Femur (tissue), 1 donor: ENCODE measurements at regions not wholly inside any gene's neighbourhood (a gene's known extent, or its start where the extent isn't known, plus 50 kb on each side); places are given as distances from the start of the nearest gene placed in this dataset.

Experiments
- DNase-seq: peaks from one replicate; pipeline ENCODE4 v3.0.0-alpha.2; 2017

DNA sequence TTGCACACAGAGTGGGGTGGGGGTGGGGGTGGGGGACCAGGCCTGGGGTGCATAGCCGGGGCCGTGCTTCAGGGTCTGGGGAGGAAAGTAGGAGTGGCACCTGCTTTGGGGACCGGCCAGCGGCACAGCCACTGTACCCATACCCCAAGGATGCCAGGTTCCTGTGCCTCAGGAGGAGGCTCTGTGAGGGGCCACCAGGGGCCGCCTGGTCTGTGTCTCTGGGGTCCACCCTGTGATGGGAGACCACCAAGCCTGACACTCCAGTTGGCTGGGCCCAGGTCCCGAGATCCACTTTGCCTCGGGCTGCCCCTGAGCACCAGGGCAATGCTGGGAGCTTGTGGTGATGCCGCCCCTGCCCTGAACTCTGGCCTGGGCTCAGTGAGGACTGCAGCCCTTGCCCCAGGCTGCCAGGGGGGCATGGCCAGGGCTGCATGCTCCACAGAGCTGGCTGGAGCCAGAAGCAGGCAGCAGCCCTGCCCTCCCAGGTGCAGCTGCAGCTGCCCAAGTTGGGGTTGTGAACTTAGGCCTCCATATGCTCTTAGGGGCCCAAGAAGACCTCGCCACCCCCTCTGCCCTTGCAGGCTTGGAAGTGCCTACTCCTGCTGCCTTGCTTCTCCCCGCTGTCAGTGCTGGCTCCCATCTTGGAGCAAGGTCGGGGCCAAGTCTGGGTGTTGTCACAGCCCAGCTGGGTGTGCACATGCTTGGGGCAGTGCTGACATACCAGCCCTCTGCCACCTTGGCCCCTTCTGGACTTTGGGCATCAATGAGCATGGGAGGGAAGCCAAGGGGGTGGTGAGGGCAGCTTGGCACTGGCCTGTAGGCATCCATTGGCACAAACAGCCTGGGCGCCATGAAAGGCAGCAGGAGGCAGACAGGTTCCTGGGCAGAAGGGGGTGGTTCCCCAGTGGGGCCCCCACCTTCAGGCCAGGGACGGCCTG is 123.3 kb upstream of the THY1 start:
- DNase-seq: no peak

DNA sequence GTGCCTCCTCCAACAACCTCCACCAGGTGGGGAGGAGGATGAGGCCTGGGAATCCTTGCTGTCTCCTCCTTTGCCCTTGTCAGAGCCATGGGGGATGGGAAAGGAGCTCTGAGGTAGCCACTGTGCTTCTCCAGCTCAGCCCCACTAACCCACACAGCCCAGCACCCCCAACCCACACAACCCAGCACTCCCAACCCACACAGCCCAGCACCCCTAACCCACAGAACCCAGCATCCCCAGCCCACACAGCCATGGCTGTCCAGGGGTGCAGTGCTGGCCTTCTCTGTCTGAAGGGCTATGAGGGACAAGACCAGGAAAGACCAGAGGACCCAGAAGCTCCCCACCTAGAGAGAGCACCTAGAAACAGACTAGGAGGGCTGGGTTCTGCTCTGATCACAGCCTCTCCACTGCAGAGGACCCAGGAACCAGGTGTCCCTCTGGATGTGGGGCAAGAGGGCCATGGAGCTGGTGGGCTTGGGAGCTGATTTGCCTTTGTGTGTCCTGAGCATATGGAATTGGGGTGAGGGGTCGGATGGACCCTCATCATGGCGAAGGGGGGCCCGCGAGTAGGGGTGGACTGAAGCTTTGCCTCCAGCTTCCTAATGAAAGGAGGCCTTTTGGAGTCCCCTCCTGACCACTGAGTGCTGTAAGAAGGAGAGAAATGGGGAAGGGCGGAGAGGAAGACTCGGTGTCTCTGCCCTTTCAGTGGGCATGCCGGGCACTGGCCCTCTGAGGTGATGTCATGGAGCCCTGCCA is 117.6 kb upstream of the THY1 start:
- DNase-seq: no peak

DNA sequence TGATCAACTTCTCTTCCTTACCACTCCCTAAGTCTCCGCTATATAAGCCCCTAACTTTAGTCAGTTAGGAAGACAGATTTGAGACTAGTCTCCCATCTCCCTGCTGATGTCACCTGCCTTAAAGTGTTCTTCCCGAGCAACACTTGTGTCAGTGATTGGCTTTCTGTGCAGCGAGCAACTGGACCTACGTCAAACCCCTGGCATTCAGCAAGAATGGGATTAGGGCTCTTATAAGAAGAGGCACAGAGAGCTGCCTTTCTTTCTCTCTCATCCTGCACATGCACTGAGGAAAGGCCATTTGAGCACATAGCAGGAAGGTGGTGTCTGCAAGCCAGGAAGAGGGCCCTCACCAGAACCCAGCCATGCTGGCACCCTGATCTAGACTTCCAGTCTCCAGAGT is 116.6 kb upstream of the THY1 start:
- no peak for DNase-seq

DNA sequence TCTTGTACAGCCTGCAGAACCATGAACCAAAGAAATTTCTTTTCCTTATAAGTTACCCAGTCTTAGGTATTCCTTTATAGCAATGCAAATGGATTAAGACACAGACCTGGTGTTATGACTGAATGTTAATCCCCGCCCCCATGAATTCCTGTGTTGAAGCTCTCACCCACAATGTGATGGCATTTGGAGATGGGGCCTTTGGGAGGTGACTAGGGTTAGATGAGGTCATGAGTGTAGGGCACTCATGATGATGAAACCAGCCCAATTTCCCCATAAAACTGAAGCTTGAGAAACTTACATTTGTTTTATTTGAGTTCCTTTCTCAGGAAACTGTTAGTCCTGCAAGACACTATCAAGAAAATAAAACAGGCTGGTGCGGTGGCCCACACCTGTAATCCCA is 115.8 kb upstream of the THY1 start:
- no peak for DNase-seq

DNA sequence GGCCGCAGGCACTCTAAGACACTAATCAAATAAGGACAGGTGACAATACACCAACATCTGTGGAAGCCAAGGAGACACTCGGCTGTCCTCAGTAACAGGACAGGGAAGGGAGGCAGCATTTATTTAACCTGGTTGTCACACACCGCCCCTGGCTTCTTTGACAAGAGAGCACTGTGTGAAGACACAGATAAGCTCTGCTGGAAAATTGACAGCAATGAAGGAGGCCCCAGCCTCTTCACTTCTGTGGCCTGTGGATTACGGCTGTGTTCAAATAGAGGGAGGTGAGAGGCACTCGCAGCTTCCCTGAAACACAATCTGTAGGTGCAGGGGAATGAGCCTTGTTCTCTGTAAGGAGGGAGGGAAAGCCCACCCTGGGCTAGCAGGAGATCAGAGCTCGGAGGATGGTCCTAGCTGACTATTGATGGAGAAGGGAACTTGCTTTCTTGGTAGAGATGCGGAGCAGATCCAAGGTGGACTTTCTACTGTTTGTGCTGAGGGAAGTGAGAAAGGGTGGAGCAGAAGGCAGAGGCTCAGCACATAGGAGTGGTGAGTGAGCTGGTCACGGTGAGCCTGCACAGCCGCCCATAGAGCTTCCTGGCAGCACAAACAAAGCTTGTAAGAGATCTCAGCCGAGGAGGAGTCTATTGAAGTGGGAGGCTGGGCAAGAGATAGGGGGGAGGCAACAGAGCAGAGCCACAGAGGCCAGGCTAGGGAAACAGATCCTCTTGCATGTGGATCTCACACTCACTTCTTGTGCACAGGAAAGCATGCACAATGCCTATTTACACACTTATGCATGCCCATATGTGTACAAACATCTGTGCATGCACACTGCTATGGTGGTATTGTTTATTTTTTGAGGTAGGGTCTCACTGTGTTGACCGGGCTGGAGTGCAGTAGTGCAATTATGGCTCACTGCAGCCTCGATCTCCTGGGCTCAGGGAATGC is 114.6 kb upstream of the THY1 start:
- no peak for DNase-seq

DNA sequence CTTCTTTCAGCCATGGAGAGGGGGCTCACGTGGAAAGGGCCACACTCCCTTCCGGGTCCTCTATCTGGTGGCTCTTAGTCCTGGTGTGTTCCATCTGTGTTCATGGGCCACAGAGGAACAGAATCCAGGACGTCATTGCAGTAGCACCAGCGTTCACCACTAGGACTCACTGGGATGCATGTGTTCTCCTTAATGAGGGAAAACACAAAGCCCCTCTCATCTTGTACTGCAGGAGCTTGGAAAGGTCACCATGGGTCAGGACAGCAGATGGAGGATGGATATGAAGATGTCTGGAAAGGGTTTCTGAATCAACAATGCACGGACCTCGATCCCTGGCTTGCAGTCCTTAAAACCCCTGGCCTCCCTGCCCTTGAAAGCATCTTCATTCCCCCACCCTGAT is 113.8 kb upstream of the THY1 start:
- DNase-seq: no peak

DNA sequence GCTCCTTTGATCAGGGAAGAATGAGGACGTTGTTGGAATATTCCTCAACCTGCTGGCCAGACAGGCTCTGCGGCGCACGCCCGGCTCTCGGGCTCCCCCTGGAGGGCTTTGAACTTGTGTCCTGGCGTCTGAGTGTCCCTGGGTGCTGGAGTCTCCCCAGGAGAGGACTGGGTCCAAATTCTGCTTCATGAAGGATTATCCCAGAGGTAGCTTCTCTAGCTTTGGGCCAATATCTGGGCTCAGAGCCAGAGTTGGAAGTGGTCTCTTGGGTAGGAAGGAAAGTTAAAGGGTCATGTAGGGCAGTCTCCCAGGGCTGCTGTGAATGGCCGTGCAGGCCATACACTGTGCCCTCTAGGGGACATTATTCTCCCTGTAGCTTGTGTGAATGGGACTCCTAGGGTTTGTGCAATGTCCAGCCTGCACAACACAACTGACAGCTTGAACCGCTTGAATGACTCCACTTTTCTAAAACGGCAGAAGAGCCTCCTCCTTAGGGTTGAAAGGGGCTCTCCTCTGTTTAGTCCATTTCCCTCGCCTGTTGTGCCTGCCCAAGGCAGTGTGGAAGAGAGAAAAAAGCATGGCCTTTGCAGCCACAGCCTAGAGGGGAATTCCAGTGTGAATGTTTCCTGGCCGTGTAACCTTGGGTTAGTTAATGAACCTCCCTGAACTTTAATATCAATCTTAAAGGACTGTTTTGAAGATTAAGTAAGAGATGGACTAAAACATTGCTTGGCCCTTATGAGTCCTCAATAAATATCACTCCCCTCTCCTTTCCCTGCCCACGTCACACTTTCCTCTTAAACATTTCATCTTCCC is 111.2 kb upstream of the THY1 start:
- DNase-seq: peak; percentile 59

DNA sequence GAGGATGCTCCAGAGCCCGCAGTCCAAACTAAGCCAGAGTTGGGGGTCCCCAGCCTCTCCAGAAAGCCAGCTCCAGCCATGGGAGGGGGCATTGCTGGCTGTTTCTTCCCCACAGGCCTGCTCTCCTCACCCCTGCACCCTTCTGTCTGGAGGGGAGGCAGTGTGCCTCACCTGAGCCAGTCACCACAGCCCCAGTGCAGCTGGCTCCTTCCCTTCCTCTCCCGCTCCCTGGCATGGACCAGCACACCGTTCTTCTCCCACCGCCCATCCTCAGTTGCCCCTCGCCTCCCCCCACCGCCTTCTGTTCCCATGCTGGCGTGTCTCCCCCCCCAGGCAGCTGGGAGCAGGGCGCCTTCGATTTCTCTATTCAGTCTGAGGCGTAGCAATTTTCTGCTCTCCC is 110.5 kb upstream of the THY1 start:
- no peak for DNase-seq

DNA sequence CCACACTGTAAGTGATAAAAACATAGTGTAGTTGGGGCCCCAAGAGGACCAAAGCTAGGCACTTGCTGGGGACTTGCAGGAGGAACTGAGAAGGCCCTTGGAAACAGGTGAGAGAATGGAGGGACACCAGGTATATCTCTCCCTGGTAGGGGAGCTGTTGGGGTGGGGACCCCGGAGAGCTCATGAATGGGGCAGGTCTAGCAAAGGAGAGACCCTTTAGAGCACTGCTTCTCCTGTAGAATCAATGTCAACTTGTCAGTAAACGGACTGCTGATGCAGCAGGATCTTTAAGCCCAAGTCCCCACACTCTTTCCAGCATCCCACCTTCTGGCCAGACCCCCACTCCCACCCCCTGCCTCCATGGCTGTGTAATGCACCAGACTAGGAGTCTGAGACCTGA is 109.6 kb upstream of the THY1 start:
- DNase-seq: no peak

DNA sequence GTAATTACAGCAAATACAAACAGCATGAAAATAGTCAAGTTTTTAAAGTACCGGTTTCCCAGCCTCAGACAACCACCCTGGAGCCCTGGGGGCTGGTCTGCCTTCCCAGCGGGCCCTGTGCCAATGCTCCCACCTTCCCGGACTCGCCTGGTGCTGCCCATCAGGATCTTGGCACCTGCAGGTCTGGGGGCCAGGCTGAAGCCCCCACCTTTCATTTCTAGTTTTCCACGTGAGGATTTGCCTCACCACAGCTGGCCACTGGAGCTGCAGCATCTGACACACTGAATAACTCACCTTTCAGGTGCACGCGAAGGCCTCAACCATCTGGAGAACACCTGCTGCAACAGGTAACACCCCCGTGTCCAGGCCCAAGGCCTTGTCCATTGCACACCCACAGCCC is 108.7 kb upstream of the THY1 start:
- no peak for DNase-seq

DNA sequence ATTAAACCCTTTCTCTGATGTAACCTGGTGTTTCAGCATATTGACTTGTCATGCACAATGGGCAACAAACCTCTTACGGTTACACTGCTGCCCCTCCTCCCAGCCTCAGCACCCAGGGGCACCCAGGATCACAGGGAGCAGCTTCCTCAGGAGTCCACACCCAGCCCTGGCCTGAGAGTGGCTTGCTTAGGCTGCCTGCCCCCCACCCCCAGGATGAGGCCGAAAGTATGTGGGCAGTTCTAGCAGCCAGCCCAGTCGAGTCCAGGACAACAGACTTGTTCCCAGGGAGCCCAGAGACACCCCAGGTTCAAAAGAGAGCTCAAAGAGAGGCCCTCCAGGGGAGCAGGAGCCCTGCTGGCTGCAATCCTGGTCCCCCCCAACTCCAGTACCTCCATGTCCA is 108.1 kb upstream of the THY1 start:
- DNase-seq: no peak

DNA sequence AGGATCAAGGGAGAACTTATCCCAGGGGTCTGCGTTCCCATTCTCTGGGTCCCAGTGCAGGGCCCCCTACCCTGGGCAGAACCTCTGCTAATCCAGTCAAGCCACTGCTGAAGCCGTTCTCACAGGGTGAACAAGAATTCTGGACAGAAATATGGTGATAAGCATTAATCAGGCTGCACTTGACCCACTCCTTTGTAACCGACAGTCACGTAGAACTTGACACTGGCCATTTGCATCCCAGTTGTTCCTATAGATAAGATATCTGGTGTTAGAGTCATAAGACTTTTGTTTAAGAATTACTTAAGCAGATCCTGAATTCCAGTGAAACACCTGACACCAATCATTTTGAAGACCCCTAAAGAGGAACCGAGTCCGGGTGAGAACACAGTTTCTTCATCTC is 107.5 kb upstream of the THY1 start:
- no peak for DNase-seq

DNA sequence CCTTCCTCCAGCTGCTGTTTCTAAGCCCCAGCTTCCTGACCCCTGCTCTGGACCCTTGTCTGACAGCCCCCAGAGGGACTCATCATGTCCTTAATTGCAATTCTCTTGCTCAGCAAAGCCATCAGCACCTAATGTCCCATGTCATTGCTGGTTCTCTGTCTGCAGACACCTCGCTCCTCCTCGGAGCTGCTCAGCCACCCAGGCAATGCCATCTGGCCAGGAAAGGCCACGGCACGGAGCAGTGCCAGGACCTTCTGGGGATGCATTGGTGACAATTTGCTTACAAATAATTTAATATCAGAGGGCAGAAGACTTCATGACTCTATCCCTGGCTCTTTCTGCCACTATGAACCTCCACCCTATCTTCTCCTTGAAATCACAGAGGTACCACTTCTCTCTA is 107.0 kb upstream of the THY1 start:
- DNase-seq: no peak

DNA sequence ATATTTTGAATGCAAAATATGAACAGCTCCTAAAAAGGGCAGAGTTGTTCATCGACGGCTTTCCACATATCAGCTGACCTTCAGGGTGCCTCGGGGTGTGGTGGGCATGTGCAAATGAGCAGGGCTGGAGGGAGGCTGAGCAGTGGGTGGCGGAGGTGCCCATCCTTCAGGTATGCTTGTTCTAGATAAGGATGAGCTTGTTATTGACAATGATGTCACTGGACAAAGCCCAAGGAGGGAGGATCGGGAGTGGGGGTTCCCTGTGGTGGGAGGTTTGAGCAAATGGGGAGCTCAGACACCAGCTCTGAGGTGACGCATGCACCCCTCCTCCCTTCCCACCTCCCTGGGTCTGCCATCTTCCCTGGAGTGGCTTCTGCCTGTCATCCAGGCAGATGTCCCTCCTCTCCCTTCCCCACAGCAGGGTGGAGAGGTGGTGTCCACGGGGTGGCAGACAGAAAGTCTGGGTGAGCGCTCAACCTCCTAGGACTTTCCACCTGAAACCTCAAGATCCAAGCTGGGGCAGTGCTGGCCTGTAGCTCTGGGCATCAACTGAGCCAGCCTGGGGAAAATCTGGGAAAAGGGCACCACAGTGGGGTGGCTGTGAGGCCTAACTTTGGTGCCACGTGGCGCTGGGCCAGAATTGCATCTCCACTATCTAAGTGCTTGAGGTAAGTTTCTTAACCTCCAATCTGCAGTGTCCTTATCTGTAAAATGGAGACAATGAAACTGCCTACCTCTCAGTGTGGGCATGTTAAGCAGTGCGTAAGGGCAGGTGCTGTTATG is 106.3 kb upstream of the THY1 start:
- no peak for DNase-seq

DNA sequence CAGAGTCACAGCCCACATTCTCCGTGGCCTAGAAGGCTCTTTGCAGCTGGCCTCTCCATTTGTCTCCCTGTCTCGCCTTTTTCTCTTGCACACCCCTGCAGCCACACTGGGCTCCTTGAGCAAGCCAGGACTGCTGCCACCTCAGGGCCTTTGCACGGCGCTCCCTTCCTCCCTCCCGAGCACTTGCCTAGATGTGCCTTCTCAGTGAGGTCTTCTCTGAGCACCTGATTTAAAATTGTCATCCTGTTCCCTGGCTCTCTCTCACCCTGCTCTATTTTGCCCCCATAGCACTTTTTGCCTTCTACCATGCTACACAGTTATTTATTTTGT is 102.9 kb upstream of the THY1 start:
- no peak for DNase-seq

DNA sequence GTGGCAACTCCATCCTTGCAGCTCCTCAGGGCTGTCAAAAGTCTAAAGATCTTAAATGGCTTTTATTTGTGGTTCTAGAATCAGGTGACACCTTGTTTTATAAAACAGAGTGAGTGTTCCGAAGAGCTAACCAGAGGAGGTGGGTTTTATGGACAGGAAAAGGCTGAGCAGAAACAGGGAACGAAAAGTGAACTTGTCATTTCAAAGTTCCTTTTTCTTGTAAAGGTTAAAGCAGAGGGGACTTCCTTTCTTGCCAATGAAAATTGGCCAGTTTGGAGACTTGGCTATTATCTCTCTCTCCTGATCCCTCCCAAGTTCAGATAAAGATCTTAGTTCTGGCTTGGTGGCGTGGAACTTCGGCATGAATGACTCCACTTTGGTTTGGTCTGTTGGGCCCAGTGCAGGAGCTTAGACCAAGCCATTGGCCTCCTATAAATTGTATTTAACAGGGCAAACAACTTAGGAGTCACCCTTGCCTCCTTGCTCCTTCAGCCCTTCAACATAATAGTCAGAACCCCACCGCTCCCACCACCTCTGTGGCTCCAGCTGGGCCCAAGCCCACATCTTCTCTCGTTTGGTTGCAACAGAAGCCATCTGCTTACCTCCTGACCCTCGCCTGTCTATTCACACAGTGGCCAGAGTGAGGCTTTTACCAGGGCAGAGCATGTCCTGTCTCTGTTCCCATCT is 102.4 kb upstream of the THY1 start:
- DNase-seq: no peak

DNA sequence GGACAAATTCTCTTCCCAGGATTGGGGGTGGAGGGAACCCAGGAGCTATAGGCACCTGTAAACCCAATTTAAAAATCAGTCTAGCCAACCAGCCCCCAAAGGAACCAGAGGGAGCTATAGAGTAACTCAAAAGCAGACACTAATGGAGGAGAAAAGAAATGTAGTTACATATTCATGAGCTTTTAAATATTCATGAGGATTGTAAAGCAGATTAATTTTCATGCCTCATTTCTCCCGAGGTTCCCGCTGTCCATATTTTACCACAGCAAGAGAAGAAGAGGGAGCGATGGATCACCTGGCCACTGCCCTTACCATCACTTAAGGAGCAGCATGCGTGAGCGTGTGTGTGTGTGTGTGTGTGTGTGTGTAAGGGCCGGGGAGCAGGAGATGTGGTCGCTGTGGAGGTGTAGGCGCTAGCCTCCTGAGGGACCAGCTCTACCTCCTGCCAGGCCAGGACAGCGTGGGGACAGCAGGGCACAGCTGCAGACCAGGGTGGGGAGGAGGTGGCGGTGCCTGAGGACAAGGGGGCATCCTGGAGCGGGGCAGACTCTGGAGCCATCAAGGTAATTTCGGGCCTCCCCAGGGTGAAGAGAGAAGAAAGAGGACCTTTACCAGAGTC is 100.7 kb upstream of the THY1 start:
- no peak for DNase-seq

DNA sequence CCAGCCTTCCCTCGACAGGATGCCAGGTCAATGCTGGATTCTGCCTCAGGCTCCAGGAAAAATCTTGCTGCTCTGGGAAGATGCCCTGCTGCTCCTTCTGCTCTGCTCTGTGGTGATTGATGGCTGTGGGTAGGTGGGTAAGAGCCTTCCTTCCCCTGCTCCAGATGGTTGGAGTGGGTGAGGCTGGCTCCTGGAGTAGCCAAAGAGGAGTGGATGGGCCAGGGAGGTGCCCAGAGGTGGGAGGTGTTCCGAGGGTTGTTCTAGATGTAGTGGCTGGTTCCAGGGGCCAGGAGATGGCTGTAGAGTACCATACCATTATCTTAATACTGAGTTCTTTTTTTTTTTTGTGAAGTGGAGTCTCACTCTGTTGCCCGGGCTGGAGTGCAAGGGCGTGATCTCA is 99.6 kb upstream of the THY1 start:
- no peak for DNase-seq

DNA sequence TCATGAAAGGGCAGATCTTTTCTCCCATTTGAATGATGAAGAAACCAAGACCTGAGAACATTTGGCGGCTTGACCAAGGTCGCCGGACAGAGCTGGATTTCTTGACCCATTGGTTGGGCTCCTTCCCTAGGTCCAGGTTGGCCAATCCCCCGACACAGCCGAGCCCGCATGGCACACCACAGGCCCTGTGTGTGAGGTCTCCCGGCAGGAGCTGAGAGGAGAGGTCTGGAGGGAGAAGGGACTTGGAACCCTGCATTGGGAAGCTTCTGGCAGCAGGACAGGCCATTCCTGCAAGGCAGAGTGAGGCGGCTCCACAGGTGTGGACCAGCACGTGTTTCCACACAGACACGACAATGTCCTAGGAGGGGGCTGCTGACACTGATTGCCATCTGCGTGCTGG is 98.6 kb upstream of the THY1 start:
- no peak for DNase-seq

DNA sequence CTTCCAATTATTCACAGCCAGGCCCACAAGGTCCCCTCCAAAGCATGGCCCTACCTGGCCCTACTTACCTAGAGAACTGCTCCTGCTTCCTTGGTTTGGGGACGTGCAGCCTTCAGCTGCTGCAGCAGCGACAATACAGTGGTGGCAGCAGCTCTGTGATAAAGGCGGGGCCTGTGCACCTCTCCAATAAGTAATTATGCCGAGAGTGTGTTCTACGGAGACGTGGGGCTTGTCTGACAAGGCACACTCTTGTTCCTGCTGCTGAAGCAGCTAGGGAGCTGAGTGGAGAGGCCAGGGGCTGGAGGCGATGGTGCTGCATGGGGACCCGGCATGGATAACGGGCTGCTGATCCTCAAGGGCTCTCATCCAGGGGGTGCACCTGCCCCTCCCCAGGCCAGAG is 98.0 kb upstream of the THY1 start:
- no peak for DNase-seq

DNA sequence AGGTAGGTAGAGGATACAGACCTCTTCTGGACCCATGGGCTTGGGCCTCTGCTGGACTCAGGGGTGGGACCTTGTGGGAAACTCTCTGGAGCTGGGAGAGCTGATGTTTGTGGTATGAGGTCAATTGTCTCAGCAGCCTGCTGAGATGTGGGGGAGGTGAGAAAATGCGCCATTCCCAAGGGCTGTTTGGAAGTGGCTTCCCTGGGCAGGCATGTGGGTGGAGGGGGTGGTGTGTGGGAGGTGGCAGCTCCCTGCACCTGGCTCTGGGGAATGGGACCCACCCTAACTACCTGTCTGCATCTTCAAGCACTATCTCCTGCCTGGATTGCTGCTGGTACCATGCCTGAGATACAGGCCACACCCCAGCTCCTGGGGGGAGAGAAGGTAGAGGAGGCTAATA is 97.4 kb upstream of the THY1 start:
- DNase-seq: no peak
